CD14-positive monocyte (primary cell): ENCODE measurements at regions not wholly inside any gene's neighbourhood (a gene's known extent, or its start where the extent isn't known, plus 50 kb on each side); places are given as distances from the start of the nearest gene placed in this dataset.

ENCODE experiments used
- DNase-seq, 3 donors: peaks; one replicate each; pipeline ENCODE4 v3.0.0-alpha.2; 2011 to 2022
- H2AFZ ChIP-seq: 2 replicates; pipeline ENCODE4 v1.6.0; 2012; ENCODE audit warnings: mild to moderate bottlenecking, low read depth, low read length, inconsistent platforms; ENCODE audit not compliant: insufficient read depth, poor library complexity, severe bottlenecking
- H3K27ac ChIP-seq, 2 donors: 1 replicate in 1 of 2; 2 replicates in 1 of 2; pipeline ENCODE4 v1.5.1; 2012 to 2013; ENCODE audit warnings: low read length in 2 of 2, control low read depth in 1 of 2, inconsistent platforms in 1 of 2, low read depth in 1 of 2, mild to moderate bottlenecking in 1 of 2
- H3K27me3 ChIP-seq, 2 donors: one replicate each; pipeline versions ENCODE4 v1.6.0 to v1.6.1; 2011 to 2013; ENCODE audit warnings: low read length in 2 of 2; ENCODE audit not compliant: control insufficient read depth in 2 of 2, insufficient read depth in 2 of 2
- H3K36me3 ChIP-seq, 2 donors: replicated peaks in 1 of 2; 1 replicate in 1 of 2; 2 replicates in 1 of 2; pipeline versions ENCODE4 v1.5.1 to v1.6.1; 2012 to 2013; ENCODE audit warnings: low read length in 2 of 2, control low read depth in 1 of 2, inconsistent platforms in 1 of 2, mild to moderate bottlenecking in 1 of 2; ENCODE audit not compliant: insufficient read depth in 2 of 2, control insufficient read depth in 1 of 2
- H3K4me1 ChIP-seq, 2 donors: 1 replicate in 1 of 2; 2 replicates in 1 of 2; pipeline versions ENCODE4 v1.5.1 to v1.6.1; 2012 to 2013; ENCODE audit warnings: low read length in 2 of 2, control low read depth in 1 of 2, inconsistent platforms in 1 of 2, mild to moderate bottlenecking in 1 of 2, moderate library complexity in 1 of 2; ENCODE audit not compliant: insufficient read depth in 2 of 2, control insufficient read depth in 1 of 2
- H3K4me2 ChIP-seq: replicated peaks from 2 replicates; pipeline ENCODE3; 2012; ENCODE audit warnings: low read length, moderate library complexity, mild to moderate bottlenecking; ENCODE audit not compliant: poor library complexity, severe bottlenecking; ENCODE audit errors: extremely low read depth
- H3K4me3 ChIP-seq, 3 experiments: fragments of 200-600 bp in 1 of 3; sonication (generic) in 1 of 3; replicated peaks in 1 of 3; 1 replicate in 2 of 3; 2 replicates in 1 of 3; pipeline ENCODE4 v1.5.1; 2011 to 2013; ENCODE audit warnings: low read length in 3 of 3, mild to moderate bottlenecking in 3 of 3, control low read depth in 2 of 3, low read depth in 2 of 3, inconsistent platforms in 1 of 3, moderate library complexity in 1 of 3
- H3K79me2 ChIP-seq: 2 replicates; pipeline ENCODE4 v1.6.0; 2012; ENCODE audit warnings: mild to moderate bottlenecking, control low read depth, inconsistent platforms, low read length, moderate library complexity; ENCODE audit not compliant: insufficient read depth
- H3K9ac ChIP-seq: 2 replicates; pipeline ENCODE4 v1.6.0; 2017; ENCODE audit warnings: low read length, mild to moderate bottlenecking; ENCODE audit not compliant: insufficient read depth, poor library complexity, severe bottlenecking
- H3K9me3 ChIP-seq, 2 donors: replicated peaks in 1 of 2; 1 replicate in 1 of 2; 2 replicates in 1 of 2; pipeline versions ENCODE4 v1.5.1 to v1.6.1; 2012 to 2013; ENCODE audit warnings: low read length in 2 of 2, control low read depth in 1 of 2; ENCODE audit not compliant: control insufficient read depth in 1 of 2, insufficient read depth in 1 of 2
- H4K20me1 ChIP-seq: 2 replicates; pipeline ENCODE4 v1.6.0; 2012; ENCODE audit warnings: mild to moderate bottlenecking, low read length, control low read depth, moderate library complexity; ENCODE audit not compliant: insufficient read depth
- H3K27ac Mint-ChIP-seq, 7 donors: one replicate each; pipeline ENCODE4 v1.8.0; 2020; ENCODE audit warnings: mild to moderate bottlenecking in 7 of 7, mixed read lengths in 7 of 7, moderate library complexity in 6 of 7, inconsistent platforms in 2 of 7
- H3K27me3 Mint-ChIP-seq, 3 donors: one replicate each; pipeline ENCODE4 v1.8.0; 2021 to 2022; ENCODE audit warnings: low read depth in 3 of 3, mild to moderate bottlenecking in 3 of 3, mixed read lengths in 3 of 3, moderate library complexity in 3 of 3, inconsistent platforms in 1 of 3
- H3K36me3 Mint-ChIP-seq, 2 donors: one replicate each; pipeline ENCODE4 v1.8.0; 2020; ENCODE audit warnings: mixed read lengths in 2 of 2, inconsistent platforms in 1 of 2, mild to moderate bottlenecking in 1 of 2
- H3K4me1 Mint-ChIP-seq: one replicate; pipeline ENCODE4 v1.8.0; 2020; ENCODE audit warnings: mild to moderate bottlenecking, mixed read lengths
- H3K4me3 Mint-ChIP-seq, 2 donors: one replicate each; pipeline ENCODE4 v1.8.0; 2020; ENCODE audit warnings: mild to moderate bottlenecking in 2 of 2, mixed read lengths in 2 of 2, moderate library complexity in 1 of 2
- H3K9me3 Mint-ChIP-seq, 7 donors: one replicate each; pipeline ENCODE4 v1.8.0; 2020 to 2022; ENCODE audit warnings: mixed read lengths in 7 of 7, mild to moderate bottlenecking in 6 of 7, moderate library complexity in 6 of 7, inconsistent platforms in 2 of 7
- WGBS: methylation state at CpG from one replicate; pipeline ENCODE4 v1.1.5; 2013; ENCODE audit warnings: missing lambda C conversion rate; ENCODE audit not compliant: insufficient coverage; 5-methylcytosine and 5-hydroxymethylcytosine counted together
- intact Hi-C, 2 donors: fragments of 100-400 bp; cut with micrococcal nuclease; formaldehyde crosslinking; loops; one replicate each; pipeline versions ENCODE4 v1.15.0 to v1.15.1; 2023
- TF ChIP-seq, protein P1 (sequence below): fragments of 200-600 bp; IDR thresholded peaks from one replicate; pipeline ENCODE4 v1.8.0; 2022; ENCODE audit warnings: antibody characterized with exemption, mild to moderate bottlenecking

DNA sequence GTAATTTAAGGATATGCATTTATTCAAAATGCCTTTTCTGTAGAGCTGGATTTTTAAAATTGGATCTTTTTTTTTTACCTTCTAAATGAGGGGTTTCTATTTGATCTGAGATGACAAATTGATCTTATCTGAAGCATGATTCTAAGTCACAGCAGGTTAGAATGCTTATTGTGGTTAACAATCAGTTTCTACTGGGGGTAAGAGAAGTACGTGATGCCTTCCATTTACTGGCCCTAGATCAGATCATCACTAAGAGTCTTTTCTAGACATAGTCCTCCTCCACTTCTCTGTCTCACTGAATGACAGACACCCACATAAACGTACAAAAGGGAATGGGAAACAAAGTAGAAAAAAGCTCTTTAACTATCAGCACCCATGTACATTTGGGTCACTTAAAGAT is 231.9 kb downstream of the DMAC1 start:
- Histone ChIP-seq H2AFZ (no peak overlapping the region), H3K36me3 (no peaks in the 10 kb centered on the region), H4K20me1 (no peaks in the 10 kb centered on the region), H3K27ac (no peak overlapping the region), H3K27me3 (no peaks in the 10 kb centered on the region), H3K4me3 (no peak overlapping the region), H3K4me1 (no peaks in the 10 kb centered on the region), H3K9ac (no peak overlapping the region), H3K4me2 (no peak overlapping the region), H3K9me3 (no peaks in the 10 kb centered on the region), H3K79me2 (no peaks in the 10 kb centered on the region)
- H3K36me3 Mint-ChIP-seq, result no peaks in the 10 kb centered on the region
- intact Hi-C loops, result no loop called here
- H3K27ac Mint-ChIP-seq, result no peak overlapping the region
- TF ChIP-seq, protein P1, sequence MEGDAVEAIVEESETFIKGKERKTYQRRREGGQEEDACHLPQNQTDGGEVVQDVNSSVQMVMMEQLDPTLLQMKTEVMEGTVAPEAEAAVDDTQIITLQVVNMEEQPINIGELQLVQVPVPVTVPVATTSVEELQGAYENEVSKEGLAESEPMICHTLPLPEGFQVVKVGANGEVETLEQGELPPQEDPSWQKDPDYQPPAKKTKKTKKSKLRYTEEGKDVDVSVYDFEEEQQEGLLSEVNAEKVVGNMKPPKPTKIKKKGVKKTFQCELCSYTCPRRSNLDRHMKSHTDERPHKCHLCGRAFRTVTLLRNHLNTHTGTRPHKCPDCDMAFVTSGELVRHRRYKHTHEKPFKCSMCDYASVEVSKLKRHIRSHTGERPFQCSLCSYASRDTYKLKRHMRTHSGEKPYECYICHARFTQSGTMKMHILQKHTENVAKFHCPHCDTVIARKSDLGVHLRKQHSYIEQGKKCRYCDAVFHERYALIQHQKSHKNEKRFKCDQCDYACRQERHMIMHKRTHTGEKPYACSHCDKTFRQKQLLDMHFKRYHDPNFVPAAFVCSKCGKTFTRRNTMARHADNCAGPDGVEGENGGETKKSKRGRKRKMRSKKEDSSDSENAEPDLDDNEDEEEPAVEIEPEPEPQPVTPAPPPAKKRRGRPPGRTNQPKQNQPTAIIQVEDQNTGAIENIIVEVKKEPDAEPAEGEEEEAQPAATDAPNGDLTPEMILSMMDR, result no peak
- peaks cover 0 to 4% (median 2%) of the 10 kb centered on the region in 3 donors for H3K27me3 Mint-ChIP-seq
- WGBS, result no CpG with 5 or more reads among the region's 2 CpGs
- no peak overlapping the region for H3K4me3 Mint-ChIP-seq
- H3K4me1 Mint-ChIP-seq, result no peaks in the 10 kb centered on the region
- H3K9me3 Mint-ChIP-seq, result no peaks in the 10 kb centered on the region
- no peak for DNase-seq

DNA sequence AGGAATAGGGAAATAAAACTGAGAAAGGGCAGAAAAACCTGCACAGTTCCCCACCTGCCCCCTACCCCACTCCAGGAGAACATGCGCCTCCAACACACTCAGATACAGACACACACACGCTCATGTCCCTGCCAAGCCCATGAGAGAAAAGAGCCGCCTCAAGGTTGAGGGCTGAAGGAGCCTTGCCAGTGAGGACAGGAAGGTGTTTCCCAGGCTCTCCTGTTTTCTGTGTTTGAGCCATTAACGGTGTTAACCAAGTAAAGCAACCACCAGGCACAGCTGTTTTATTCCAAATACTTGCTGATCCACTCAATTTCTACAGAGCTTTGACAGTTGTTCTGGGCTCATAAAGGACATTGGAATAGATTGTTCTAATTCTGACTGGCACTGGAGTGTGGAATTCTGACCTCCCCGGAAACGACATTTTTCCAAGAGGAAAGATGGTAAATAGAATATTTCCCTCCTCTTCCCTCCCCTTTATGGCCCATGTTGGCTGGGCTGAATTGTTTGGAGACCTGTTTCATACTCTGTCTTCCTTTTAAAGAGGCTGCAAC is 238.0 kb downstream of the DMAC1 start:
- Mint-ChIP-seq H3K36me3 (no peaks in the 10 kb centered on the region), H3K27me3 (peaks cover 0 to 4% (median 2%) of the 10 kb centered on the region in 3 donors), H3K4me1 (no peaks in the 10 kb centered on the region), H3K4me3 (no peak overlapping the region), H3K27ac (no peak overlapping the region), H3K9me3 (peaks cover 0 to 1% (median 0%) of the 10 kb centered on the region in 7 donors)
- TF ChIP-seq, protein P1, result no peak
- no peaks in the 10 kb centered on the region for H3K27me3 ChIP-seq
- H3K4me1 ChIP-seq, result no peaks in the 10 kb centered on the region
- H3K4me3 ChIP-seq, result no peak overlapping the region
- H4K20me1 ChIP-seq, result no peaks in the 10 kb centered on the region
- H3K36me3 ChIP-seq, result no peaks in the 10 kb centered on the region
- no peak overlapping the region for H2AFZ ChIP-seq
- H3K27ac ChIP-seq, result no peak overlapping the region
- WGBS, result no CpG with 5 or more reads among the region's 6 CpGs
- no peak overlapping the region for H3K4me2 ChIP-seq
- no peaks in the 10 kb centered on the region for H3K9me3 ChIP-seq
- no peak for DNase-seq
- intact Hi-C loops, result no loop called here
- no peaks in the 10 kb centered on the region for H3K79me2 ChIP-seq
- H3K9ac ChIP-seq, result no peak overlapping the region
